Body of pancreas (tissue), 4 donors: ENCODE measurements at regions not wholly inside any gene's neighbourhood (a gene's known extent, or its start where the extent isn't known, plus 50 kb on each side); places are given as distances from the start of the nearest gene placed in this dataset.

ENCODE experiments used
- ATAC-seq: fragments of 150-250 bp; one replicate; pipeline ENCODE4 v1.9.1; 2016
- DNase-seq, 4 donors: peaks; one replicate each; pipeline ENCODE4 v3.0.0-alpha.2; 2019
- H3K27ac ChIP-seq, 4 donors: fragments of 200-600 bp; sonication (generic); 1 replicate in 3 of 4; 2 replicates in 1 of 4; pipeline versions ENCODE4 v1.5.1 to v1.6.1; 2016 to 2019; ENCODE audit warnings: mild to moderate bottlenecking in 1 of 4, mixed read lengths in 1 of 4, moderate library complexity in 1 of 4
- H3K27me3 ChIP-seq, 2 donors: fragments of 200-600 bp; sonication (generic); one replicate each; pipeline ENCODE4 v1.6.0; 2016; ENCODE audit warnings: mild to moderate bottlenecking in 1 of 2
- H3K36me3 ChIP-seq, 2 donors: fragments of 200-600 bp; sonication (generic); replicated peaks in 1 of 2; 2 replicates each; pipeline ENCODE4 v1.5.1; 2016; ENCODE audit warnings: low read depth in 2 of 2; ENCODE audit not compliant: insufficient read depth in 1 of 2
- H3K4me1 ChIP-seq: fragments of 200-600 bp; sonication (generic); one replicate; pipeline ENCODE4 v1.6.0; 2016
- H3K4me3 ChIP-seq, 2 donors: fragments of 200-600 bp; sonication (generic); 1 replicate in 1 of 2; 2 replicates in 1 of 2; pipeline ENCODE4 v1.5.1; 2016 to 2019
- H3K9me3 ChIP-seq, 3 donors: fragments of 200-600 bp; sonication (generic); 1 replicate in 2 of 3; 2 replicates in 1 of 3; pipeline ENCODE4 v1.5.1; 2016
- CTCF ChIP-seq, 7 experiments: fragments of 450-650 bp in 4 of 7; fragments of 200-600 bp in 3 of 7; sonication (generic) in 3 of 7; IDR thresholded peaks; one replicate each; pipeline ENCODE4 v1.5.1; 2016 to 2019; ENCODE audit warnings: antibody characterized with exemption in 7 of 7
- POLR2A ChIP-seq, 3 donors: fragments of 450-650 bp; IDR thresholded peaks; one replicate each; pipeline ENCODE4 v1.6.1; 2016; ENCODE audit warnings: antibody characterized with exemption in 3 of 3, mild to moderate bottlenecking in 2 of 3
- whole genome bisulfite sequencing, 2 donors: methylation state at CpG; one replicate each; pipeline ENCODE4 v1.1.5; 2017; 5-methylcytosine and 5-hydroxymethylcytosine counted together
- intact Hi-C: fragments of 100-400 bp; cut with DNase I; formaldehyde crosslinking; loops from one replicate; pipeline ENCODE4 v1.15.1; 2023

GRCh38 chr10:124315591-124316270 lies 103.0 kb downstream of the OAT start:
- TF ChIP-seq POLR2A (IDR thresholded peaks at IDR 0.05) (no peak), CTCF (IDR thresholded peaks at IDR 0.05) (no peak)
- Histone ChIP-seq H3K4me1 (no peaks in the 10 kb centered on the region), H3K9me3 (no peaks in the 10 kb centered on the region), H3K4me3 (no peak overlapping the region), H3K36me3 (no peaks in the 10 kb centered on the region), H3K27ac (no peak overlapping the region), H3K27me3 (no peaks in the 10 kb centered on the region)
- ATAC-seq: no peak
- no peak for DNase-seq
- intact Hi-C loops: no loop called here
- 67 to 71% methylated on average over 6 of the region's 6 CpGs for WGBS, 2 donors

- H3K27ac ChIP-seq: no peak overlapping the region
- no peaks in the 10 kb centered on the region for H3K4me1 ChIP-seq
- no peaks in the 10 kb centered on the region for H3K27me3 ChIP-seq
- DNase-seq (no peak), ATAC-seq (no peak)
- H3K36me3 ChIP-seq: no peaks in the 10 kb centered on the region
- intact Hi-C loops: no loop called here
- no peak overlapping the region for H3K4me3 ChIP-seq
- H3K9me3 ChIP-seq: no peaks in the 10 kb centered on the region
- TF ChIP-seq CTCF (IDR thresholded peaks at IDR 0.05): no peak
- TF ChIP-seq POLR2A (IDR thresholded peaks at IDR 0.05): no peak
- WGBS, 2 donors: 83% methylated on average over 4 of the region's 4 CpGs
Observed at GRCh38 chr10:124313374-124313773, 105.3 kb downstream of the OAT start.

GRCh38 chr10:124308811-124309210 lies 109.9 kb downstream of the OAT start:
- DNase-seq (no peak), ATAC-seq (no peak)
- Histone ChIP-seq H3K27ac (no peak overlapping the region), H3K36me3 (no peaks in the 10 kb centered on the region), H3K4me3 (no peak overlapping the region), H3K27me3 (no peaks in the 10 kb centered on the region), H3K9me3 (no peaks in the 10 kb centered on the region), H3K4me1 (no peaks in the 10 kb centered on the region)
- WGBS, 2 donors: 79 to 90% methylated on average over 7 of the region's 7 CpGs
- TF ChIP-seq POLR2A (IDR thresholded peaks at IDR 0.05): no peak
- intact Hi-C loops: no loop called here

- Histone ChIP-seq H3K36me3 (no peaks in the 10 kb centered on the region), H3K9me3 (no peaks in the 10 kb centered on the region), H3K27me3 (no peaks in the 10 kb centered on the region), H3K4me1 (no peaks in the 10 kb centered on the region), H3K4me3 (no peak overlapping the region), H3K27ac (no peak overlapping the region)
- 82 to 87% methylated on average over 15 to 16 of the region's 16 CpGs for WGBS, 2 donors
- intact Hi-C loops: no loop called here
- DNase-seq (no peak), ATAC-seq (no peak)
- TF ChIP-seq POLR2A (IDR thresholded peaks at IDR 0.05): no peak
Observed at GRCh38 chr10:124308056-124308645, 110.6 kb downstream of the OAT start.

- H3K27ac ChIP-seq: no peak overlapping the region
- no peaks in the 10 kb centered on the region for H3K9me3 ChIP-seq
- no peak overlapping the region for H3K4me3 ChIP-seq
- intact Hi-C loops: no loop called here
- ATAC-seq (no peak), DNase-seq (no peak)
- no peaks in the 10 kb centered on the region for H3K4me1 ChIP-seq
- no peaks in the 10 kb centered on the region for H3K36me3 ChIP-seq
- H3K27me3 ChIP-seq: no peaks in the 10 kb centered on the region
- TF ChIP-seq POLR2A (IDR thresholded peaks at IDR 0.05) (no peak), CTCF (IDR thresholded peaks at IDR 0.05) (no peak)
- WGBS, 2 donors: 80 to 82% methylated on average over 15 to 17 of the region's 17 CpGs
Observed at GRCh38 chr10:124307591-124307990, 111.1 kb downstream of the OAT start.

- DNase-seq: peak in 1 of 4 donors; percentile 41
- WGBS, 2 donors: 55 to 71% methylated on average over 4 of the region's 4 CpGs
- H3K27ac ChIP-seq: peak overlapping the region in 1 of 4 donors; percentile 5
- H3K9me3 ChIP-seq: no peaks in the 10 kb centered on the region
- no peak for TF ChIP-seq POLR2A (IDR thresholded peaks at IDR 0.05)
- TF ChIP-seq CTCF (IDR thresholded peaks at IDR 0.05): no peak
- no peak overlapping the region for H3K4me3 ChIP-seq
- no peaks in the 10 kb centered on the region for H3K27me3 ChIP-seq
- H3K4me1 ChIP-seq: no peaks in the 10 kb centered on the region
- H3K36me3 ChIP-seq: no peaks in the 10 kb centered on the region
- intact Hi-C loops: no loop called here
- no peak for ATAC-seq
Observed at GRCh38 chr10:124306922-124307371, 111.8 kb downstream of the OAT start.
